ENCODE measurements at regions not wholly inside any gene's neighbourhood (a gene's known extent, or its start where the extent isn't known, plus 50 kb on each side); places are given as distances from the start of the nearest gene placed in this dataset.
"Not testable (repeated sequence)": the region's sequence is repeated elsewhere in the genome, so short reads cannot be mapped to it uniquely, and the experiment has no call there.

DNA sequence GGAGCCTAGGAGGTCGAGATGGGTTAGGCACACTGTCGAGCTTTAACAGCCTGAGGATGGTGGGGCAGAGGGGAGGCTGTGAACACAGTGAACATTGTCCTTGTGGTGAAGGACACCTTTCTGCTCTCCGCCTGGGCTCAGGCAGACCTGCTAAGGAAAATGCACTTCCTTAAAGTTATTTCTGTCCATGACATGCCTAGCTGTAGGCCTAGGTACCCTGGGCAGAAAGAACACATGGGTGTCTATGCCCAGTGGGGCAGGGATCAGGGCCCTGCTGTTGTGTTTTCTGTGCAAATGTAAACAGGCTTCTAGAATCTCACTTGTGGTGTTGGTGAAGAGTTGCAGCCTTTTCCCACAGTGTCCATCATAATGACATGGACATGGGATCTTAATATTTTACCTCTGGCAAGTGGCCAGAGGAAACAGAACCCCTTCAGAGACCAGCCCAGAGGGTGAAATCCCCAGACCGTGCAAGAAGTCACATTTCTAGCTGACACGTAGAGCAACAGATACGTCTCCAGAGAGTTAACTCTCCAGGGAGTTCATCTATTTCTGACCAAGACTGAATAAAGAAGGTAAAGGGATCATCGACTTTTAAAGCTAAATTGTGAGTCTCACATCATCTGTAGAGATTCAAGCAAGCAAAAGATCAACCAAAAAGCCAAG, 79.2 kb downstream of the C9orf152 start:
- no peak for DNase-seq

DNA sequence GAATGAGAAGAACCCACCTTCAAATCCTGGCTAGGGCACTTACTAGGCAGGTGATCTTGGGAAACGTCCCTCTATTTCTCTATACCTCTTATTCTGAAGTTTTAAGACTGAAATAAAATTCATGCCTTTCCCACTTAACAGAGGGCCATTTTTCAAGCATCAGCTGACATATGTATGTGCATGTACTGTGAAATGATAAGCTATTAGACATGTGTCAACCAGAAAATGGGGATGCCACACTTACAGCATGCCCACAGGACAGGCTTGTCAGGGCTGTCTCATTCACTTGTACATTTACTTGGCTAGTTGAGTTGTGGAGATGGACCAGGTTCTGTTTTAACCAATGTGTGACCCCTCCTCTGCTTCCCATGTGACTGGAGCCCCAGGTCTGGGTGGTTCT, 78.5 kb downstream of the C9orf152 start:
- no peak for DNase-seq

DNA sequence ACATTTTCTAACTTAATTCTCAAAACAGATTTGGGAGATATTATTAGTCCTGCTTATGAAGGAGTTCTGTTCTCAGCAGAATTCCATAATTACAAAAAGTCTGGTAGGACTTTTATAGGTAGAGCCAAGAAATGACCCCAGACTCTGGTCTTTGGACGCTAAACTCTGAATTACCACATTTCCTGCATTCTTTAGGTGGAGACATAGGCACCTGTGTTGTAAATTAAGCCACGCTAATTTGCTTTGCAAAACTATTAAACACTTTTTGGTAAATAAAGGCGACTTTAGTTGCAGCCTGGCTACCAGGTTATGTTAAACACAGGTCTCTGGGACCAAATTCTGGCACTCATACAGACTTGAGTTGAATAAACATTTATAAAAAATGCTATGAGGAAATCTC, 77.7 kb downstream of the C9orf152 start:
- DNase-seq: no peak

DNA sequence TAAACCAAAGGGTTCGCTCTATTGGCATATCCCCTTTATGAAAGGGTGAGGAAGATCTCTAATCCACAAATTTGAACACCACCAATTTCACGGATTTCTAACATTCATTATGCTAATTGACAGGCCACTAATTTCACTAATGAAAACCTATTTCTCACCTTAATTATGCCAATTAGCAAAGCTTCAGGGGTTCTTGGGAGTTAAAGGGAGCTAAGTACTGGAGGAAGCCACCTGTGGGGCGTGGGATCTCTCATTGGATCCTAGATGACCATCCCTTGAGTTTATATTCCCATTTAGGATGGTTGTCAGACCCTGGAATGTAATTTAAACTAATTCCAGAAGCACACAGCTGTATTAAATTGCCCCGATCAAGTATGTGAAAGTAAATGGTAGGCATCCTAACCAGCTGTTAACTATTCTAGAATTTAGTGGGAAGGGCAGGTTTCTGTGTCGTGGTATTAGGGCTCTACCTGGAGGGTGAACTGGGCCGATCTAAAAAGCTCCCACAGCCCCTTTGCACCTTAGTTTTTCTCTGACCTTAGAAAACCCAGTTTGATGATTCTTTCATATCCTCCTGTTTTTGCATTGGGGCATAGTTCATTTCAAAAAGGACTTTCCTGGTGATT, 77.1 kb downstream of the C9orf152 start:
- no peak for DNase-seq

DNA sequence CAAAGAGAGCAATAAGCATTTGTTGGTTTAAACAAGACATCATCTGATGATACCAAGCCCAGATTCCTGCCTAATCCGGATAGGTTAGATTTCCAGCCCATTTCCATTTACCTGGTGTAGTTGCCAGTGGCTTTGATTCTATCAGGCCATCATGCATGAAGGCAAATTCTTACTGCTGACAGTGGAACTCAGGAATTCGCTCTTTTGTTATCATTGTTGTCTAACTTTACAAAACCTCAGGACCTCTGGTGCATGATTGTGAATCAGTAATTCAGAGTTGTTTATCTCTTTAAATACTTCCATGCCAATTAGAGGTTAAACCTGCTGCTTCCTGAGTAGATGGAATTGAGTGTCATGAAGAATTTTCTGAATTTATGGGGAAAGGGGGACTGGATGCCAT, 76.5 kb downstream of the C9orf152 start:
- DNase-seq: no peak

DNA sequence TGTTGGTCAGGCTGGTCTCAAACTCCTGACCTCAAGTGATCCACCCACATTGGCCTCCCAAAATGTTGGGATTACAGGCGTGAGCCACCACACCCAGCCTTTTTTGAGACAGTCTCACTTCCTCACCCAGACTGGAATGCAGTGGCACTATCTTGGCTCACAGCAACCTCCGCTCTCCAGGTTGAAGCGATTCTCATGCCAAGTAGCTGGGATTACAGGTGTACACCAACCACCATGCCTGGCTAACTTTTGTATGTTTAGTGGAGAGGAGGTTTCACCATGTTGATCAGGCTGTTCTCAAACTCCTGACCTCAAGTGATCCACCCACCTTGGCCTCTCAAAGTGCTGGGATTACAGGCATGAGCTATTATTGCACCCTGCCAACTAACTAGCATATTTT, 75.4 kb downstream of the C9orf152 start:
- DNase-seq: not testable (repeated sequence)

DNA sequence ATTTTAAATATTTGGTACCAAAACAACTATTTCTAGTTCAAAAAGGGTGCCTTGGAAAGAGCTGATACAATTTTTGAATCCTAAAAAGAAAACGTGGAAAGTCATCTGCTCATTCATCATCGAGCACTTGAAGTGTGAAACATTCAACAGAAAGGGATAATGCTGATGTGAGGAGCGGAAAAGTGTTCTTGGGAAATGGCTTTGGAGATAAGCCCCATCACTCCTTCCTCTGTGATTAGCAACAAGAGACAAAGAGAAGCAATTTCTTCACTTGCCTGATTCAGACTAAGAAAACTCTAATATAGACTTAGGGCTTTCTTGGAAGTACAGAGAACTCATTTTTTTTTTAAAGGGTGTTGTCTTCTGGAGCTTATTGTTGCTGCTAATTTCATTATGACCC, 74.9 kb downstream of the C9orf152 start:
- no peak for DNase-seq

DNA sequence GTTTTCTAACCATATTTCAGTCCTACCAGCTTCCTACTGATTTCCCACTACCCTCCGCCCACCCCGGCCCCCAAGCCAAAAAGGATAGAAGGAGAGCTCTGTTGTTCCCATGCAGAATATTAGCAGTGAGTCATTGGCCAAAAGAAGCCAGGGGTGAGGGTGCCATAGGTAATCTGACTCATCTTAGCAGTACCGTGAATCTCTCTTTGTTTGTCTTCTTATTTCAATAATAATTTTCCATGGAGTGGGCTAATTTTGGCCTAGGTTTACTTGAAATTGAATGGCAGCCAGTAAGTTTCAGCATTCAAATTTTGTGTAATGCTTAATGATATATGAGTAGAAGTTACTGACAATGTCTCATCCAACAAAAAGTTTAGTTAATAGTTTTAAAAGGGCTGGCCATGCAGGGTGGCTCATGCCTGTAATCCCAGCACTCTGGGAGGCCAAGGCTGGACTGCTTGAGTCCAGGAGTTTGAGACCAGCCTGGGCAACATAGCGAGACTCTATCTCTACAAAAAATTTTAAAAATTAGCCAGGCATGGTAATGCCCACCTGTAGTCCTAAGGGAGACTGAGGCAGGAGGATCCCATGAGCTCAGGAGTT, 74.2 kb downstream of the C9orf152 start:
- DNase-seq: peak; percentile 68

DNA sequence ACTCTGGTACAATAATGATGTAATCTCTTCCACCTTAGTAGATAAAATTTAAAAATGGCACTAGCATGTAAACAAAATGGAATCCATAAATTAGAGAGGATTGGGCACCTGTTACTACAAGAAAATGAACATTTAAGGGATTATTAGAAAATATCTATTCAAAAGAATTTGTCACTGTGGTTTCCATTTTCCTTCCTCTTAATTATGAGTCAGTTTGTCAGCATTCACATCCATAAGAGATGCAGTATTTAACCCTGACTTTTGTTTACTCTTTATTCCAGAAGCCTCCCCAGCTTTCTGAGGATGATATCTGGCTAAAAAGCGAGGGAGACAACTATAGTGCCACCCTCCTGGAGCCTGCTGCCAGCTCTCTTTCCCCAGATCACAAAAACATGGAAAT, 72.1 kb downstream of the C9orf152 start:
- peak; percentile 51 for DNase-seq

DNA sequence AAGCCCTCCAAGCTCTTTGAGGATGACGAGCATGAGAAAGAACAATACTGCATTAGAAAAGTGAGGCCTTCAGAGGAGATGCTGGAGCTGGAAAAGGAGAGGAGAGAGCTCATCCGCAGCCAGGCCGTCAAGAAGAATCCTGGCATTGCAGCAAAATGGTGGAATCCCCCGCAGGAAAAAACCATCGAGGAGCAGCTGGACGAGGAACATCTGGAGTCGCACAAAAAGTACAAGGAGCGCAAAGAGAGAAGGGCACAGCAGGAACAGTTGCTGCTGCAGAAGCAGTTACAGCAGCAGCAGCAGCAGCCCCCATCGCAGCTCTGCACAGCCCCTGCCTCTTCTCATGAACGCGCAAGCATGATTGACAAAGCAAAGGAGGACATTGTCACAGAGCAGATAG, 71.2 kb downstream of the C9orf152 start:
- no peak for DNase-seq

DNA sequence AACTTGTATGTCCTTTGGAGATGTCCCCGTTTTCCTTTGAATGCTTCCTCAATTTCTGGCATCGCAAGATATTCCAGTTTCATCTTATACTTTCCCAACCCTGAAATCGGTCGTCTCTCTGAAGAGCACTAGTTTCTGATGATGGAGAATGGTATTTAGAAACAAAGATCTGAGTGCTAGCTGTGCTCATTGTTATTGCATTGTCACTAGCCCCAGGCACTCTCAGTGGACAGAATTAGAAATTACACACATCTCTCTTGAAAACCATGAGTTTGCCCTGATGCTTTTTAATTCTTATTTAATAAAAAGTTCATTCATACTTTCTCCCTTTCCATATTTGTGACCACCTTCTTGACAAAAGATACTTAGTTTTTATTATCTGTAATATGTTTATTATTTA, 67.7 kb downstream of the C9orf152 start:
- no peak for DNase-seq

DNA sequence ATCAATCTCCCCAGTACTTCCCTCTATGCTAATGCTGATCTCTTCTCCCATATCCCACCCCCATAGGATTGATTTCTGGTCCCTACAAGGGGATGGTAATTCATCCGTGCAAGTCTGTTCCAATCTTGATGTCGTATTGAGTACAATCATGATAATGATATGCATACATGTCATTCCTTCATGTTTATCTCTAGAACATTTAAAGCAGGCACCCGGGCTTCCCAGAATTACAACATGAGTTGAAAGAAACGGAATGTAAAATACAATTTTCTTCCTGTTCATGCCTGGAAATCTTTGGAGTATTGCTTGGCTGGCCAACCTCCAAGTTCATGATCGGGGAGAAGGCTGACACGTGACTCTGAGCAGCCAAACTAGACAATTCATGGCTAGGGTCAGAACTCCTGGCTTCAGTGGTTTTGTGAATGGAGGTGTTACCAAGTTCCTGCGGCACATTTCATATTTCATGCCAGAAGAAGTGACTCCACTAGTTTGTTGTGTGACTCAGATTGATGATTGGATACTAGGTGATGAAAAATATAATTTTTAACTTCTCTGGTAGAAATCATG, 66.6 kb downstream of the C9orf152 start:
- peak; percentile 96 for DNase-seq

DNA sequence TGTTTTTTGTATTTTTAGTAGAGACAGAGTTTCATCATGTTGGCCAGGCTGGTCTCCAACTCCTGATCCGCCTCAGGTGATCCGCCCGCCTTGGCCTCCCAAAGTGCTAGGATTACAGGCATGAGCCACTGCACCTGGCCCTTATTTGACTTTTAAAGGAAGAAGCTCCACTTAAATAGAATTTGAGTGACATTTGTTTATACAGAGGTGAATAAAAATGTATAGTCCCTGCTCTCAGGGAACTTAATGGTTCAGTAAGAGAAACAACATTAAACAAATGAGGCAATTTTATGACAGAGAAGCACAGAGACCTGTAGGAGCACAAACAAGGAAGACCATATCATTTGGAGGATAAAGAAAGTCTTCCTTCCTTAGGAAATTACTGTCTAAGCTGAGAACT, 65.7 kb downstream of the C9orf152 start:
- DNase-seq: no peak

DNA sequence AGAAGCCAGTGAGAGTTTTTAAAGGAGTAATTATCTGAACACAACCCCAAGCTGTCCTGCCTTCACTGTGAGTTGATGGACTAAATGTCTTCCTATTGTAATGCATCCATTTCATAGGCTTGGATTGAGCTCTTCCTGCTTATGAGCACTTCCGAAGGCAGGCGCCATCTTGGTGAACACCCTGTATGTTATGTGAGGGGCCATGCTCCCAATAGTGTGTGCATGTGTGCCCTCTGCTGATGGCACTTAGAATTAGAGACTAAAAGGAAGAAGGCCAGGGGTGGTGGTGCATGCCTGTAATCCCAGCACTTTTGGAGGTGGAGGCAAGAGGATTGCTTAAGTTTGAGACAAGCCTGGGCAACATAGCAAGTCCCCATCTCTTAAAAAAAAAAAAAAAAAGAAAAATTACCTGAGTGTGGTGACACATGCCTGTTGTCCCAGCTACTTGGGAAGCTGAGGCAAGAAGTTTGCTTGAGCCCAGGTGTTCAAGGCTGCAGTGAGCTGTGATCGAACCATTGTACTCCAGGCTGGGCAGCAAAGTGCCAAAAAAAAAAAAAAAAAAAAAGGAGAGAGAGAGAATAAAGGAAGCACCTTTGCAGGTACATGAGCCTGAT, 65.0 kb downstream of the C9orf152 start:
- no peak for DNase-seq

DNA sequence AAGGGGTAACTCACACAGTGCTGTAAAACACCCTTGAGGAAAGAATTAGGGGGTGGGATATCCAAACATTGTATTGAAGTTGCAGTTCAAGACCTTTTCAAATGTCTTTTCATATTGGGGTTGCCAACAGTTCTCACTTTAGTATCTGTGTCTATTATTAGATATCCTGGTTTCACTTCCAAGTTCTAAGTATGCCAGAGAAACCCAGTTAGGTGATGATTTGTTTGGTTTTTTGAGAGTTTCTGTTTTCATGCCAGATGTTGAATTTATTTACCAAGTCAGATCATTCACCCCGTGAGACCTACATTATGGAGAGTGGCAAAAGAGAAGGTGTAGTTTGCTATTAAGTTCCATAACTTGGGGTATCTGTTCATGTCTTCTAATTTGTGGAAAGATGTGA, 64.5 kb downstream of the C9orf152 start:
- DNase-seq: no peak

DNA sequence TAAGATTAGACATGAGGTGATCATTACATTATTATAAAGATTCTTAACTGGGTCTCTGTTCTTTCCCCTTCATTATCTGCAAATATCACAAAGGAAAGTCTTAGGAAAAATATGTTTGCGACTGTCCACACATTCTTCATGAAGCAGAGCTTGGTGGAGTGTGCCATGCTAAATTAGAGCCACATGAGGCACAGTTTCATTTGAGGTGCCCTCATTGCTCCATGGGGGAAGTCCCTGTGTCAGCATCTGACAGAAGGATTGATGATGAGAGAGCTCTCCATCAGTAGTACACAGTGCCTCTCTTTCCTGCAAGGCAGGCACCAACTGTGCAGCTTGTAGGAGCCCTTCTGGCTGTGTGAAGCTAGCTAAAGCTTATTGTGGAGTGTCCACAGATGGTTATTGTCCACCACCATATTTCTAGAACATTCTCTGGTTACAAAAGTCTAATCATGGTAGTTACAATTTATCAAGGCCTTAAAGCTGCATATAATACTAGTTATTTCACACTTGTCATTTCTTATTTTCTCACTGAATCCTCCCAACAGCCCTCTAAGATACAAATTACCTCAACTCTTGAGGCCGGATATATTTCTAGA, 63.9 kb downstream of the C9orf152 start:
- DNase-seq: no peak

DNA sequence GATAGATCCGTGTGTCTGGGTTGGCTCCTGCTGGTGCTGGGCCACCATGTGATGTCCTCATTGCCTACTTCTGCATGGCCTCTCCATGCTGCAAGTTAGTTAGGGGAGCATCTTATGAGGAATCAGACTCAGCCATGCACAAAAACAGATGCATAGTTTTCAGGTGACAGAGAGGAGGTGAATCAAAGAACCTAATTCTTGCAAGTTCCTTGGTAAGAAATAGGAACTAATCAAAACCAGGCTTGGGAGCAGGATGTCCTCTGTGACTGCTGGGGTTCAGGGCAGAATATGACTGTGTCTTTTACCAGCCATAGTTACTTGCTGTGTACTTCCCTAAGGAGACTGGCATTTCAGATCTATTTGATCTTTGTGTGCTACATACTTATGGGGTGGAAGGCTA, 61.6 kb downstream of the C9orf152 start:
- peak; percentile 34 for DNase-seq

DNA sequence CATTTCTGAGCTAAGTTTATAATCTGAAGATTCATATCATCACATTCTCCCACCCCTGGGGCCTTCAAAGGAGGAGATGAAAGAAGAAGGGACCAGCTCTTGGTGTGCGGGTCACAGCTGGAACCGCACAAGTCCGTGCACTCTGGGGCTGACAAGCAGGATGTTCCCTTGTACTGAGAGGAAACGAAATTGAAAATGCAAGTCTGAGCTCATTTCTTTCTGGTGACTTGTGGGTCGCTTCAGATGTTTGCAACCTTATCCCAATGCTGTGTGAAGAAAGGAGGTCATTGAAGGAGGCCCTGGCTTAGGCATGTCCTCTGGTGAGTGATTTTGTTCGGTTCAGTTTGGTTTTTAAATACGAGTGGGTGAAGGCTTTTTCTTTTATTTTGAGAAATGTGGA, 59.6 kb downstream of the C9orf152 start:
- DNase-seq: no peak

DNA sequence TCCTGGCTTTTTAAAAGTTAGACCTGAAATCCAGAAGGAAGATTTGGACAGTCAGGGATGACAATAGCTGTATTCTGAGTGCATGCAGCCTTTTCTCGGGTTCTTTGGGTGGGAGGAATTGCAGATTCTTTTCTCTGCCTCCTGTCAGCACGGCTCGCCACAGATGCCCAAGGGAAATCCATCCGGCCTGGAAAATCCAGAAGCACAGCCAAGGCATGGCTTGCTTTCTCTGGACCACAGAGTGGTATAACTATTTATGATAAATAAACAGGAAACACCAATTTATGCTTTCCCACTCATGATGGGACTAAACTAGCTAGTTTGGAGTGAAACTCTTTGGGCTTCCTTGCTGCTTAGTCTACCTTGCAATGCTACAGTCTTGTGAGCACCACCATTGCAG, 59.1 kb downstream of the C9orf152 start:
- DNase-seq: no peak
